H9 (cell line): ENCODE measurements at regions not wholly inside any gene's neighbourhood (a gene's known extent, or its start where the extent isn't known, plus 50 kb on each side); places are given as distances from the start of the nearest gene placed in this dataset.

Source experiments
- DNase-seq: peaks from one replicate; pipeline ENCODE4 v3.0.0-alpha.2; 2017
- H2AFZ ChIP-seq: one replicate; pipeline ENCODE4 v1.6.1; 2013; ENCODE audit warnings: mild to moderate bottlenecking, low read length, control low read depth, moderate library complexity
- H2AK5ac ChIP-seq: 2 replicates; pipeline ENCODE4 v1.6.1; 2013; ENCODE audit warnings: low read length, control low read depth, mixed read lengths; ENCODE audit not compliant: insufficient read length
- H2BK120ac ChIP-seq: one replicate; pipeline ENCODE4 v1.6.1; 2013; ENCODE audit warnings: low read depth, mild to moderate bottlenecking, low read length, control low read depth, inconsistent platforms; ENCODE audit not compliant: poor library complexity, severe bottlenecking
- H2BK12ac ChIP-seq: 2 replicates; pipeline ENCODE4 v1.6.1; 2013; ENCODE audit warnings: low read length, control low read depth, mixed read lengths, low read depth; ENCODE audit not compliant: insufficient read length
- H2BK15ac ChIP-seq: 2 replicates; pipeline ENCODE4 v1.6.1; 2013; ENCODE audit warnings: low read depth, low read length, control low read depth
- H2BK20ac ChIP-seq: one replicate; pipeline ENCODE4 v1.6.1; 2013; ENCODE audit warnings: low read depth, mild to moderate bottlenecking, low read length, control low read depth, inconsistent platforms; ENCODE audit not compliant: poor library complexity, severe bottlenecking
- H2BK5ac ChIP-seq: 2 replicates; pipeline ENCODE4 v1.6.1; 2013; ENCODE audit warnings: low read length, control low read depth, mixed read lengths; ENCODE audit not compliant: insufficient read length
- H3K14ac ChIP-seq: 2 replicates; pipeline ENCODE4 v1.6.1; 2013; ENCODE audit warnings: low read length, control low read depth; ENCODE audit not compliant: insufficient read depth
- H3K18ac ChIP-seq: 2 replicates; pipeline ENCODE4 v1.6.1; 2013; ENCODE audit warnings: low read depth, mild to moderate bottlenecking, mixed read lengths, low read length, control low read depth; ENCODE audit not compliant: insufficient read length
- H3K23ac ChIP-seq: 2 replicates; pipeline ENCODE4 v1.6.1; 2013; ENCODE audit warnings: low read length, control low read depth, mixed read lengths, low read depth; ENCODE audit not compliant: insufficient read length
- H3K23me2 ChIP-seq: 2 replicates; pipeline ENCODE4 v1.6.1; 2013; ENCODE audit warnings: low read depth, mild to moderate bottlenecking, mixed read lengths, low read length, control low read depth; ENCODE audit not compliant: insufficient read length, poor library complexity, severe bottlenecking
- H3K27ac ChIP-seq: 2 replicates; pipeline ENCODE4 v1.5.1; 2013; ENCODE audit warnings: low read length, control low read depth, mixed read lengths, low read depth; ENCODE audit not compliant: insufficient read length
- H3K27me3 ChIP-seq: 2 replicates; pipeline ENCODE4 v1.6.1; 2013; ENCODE audit warnings: low read length, control low read depth, inconsistent platforms; ENCODE audit not compliant: insufficient read depth
- H3K4ac ChIP-seq: 2 replicates; pipeline ENCODE4 v1.6.1; 2013; ENCODE audit warnings: low read depth, mild to moderate bottlenecking, control low read depth, inconsistent platforms, low read length, moderate library complexity
- H3K4me1 ChIP-seq: 2 replicates; pipeline ENCODE4 v1.6.1; 2013; ENCODE audit warnings: low read length, control low read depth, inconsistent platforms; ENCODE audit not compliant: insufficient read depth
- H3K4me2 ChIP-seq: 2 replicates; pipeline ENCODE4 v1.6.1; 2013; ENCODE audit warnings: low read length, control low read depth, mixed read lengths; ENCODE audit not compliant: insufficient read length, insufficient read depth
- H3K56ac ChIP-seq: 2 replicates; pipeline ENCODE4 v1.6.1; 2013; ENCODE audit warnings: low read depth, mild to moderate bottlenecking, mixed read lengths, low read length, control low read depth; ENCODE audit not compliant: insufficient read length
- H3K79me1 ChIP-seq: 2 replicates; pipeline ENCODE4 v1.6.1; 2013; ENCODE audit warnings: low read depth, mild to moderate bottlenecking, moderate library complexity, low read length, control low read depth, inconsistent platforms; ENCODE audit not compliant: insufficient read depth, poor library complexity, severe bottlenecking
- H3K79me2 ChIP-seq: 2 replicates; pipeline ENCODE4 v1.6.1; 2013; ENCODE audit warnings: low read length, control low read depth, inconsistent platforms; ENCODE audit not compliant: insufficient read depth
- H3K9ac ChIP-seq: 2 replicates; pipeline ENCODE4 v1.6.1; 2013; ENCODE audit warnings: low read length, control low read depth, mixed read lengths; ENCODE audit not compliant: insufficient read length; ENCODE audit errors: extremely low read depth
- H3K9me3 ChIP-seq: one replicate; pipeline ENCODE4 v1.6.1; 2013; ENCODE audit warnings: low read depth, low read length, inconsistent platforms; ENCODE audit not compliant: control insufficient read depth
- H3T11ph ChIP-seq: one replicate; pipeline ENCODE4 v1.6.1; 2013; ENCODE audit warnings: mild to moderate bottlenecking, low read length, control low read depth, inconsistent platforms
- H4K20me1 ChIP-seq: one replicate; pipeline ENCODE4 v1.6.1; 2013; ENCODE audit not compliant: control insufficient read depth, insufficient read length, insufficient read depth
- H4K5ac ChIP-seq: 2 replicates; pipeline ENCODE4 v1.6.1; 2013; ENCODE audit warnings: low read depth, mild to moderate bottlenecking, mixed read lengths, low read length, control low read depth; ENCODE audit not compliant: insufficient read length
- H4K8ac ChIP-seq: replicated peaks from 2 replicates; pipeline ENCODE4 v1.6.1; 2013; ENCODE audit warnings: low read length, control low read depth, mixed read lengths, low read depth; ENCODE audit not compliant: insufficient read length
- H4K91ac ChIP-seq: 2 replicates; pipeline ENCODE4 v1.6.1; 2013; ENCODE audit warnings: low read depth, mild to moderate bottlenecking, moderate library complexity, mixed read lengths, low read length, control low read depth; ENCODE audit not compliant: insufficient read length
- H3K27ac Mint-ChIP-seq, 3 experiments: 2 replicates in 2 of 3; 3 replicates in 1 of 3; pipeline ENCODE4 v1.8.0; 2020 to 2021; ENCODE audit warnings: mixed read lengths in 3 of 3, mild to moderate bottlenecking in 1 of 3, moderate library complexity in 1 of 3
- H3K27me3 Mint-ChIP-seq: 2 replicates; pipeline ENCODE4 v1.8.0; 2021; ENCODE audit warnings: low read depth, mild to moderate bottlenecking, moderate library complexity, mixed read lengths
- H3K36me3 Mint-ChIP-seq, 3 experiments: 2 replicates in 2 of 3; 3 replicates in 1 of 3; pipeline ENCODE4 v1.8.0; 2020 to 2021; ENCODE audit warnings: low read depth in 3 of 3, mixed read lengths in 3 of 3; ENCODE audit not compliant: insufficient read depth in 1 of 3
- H3K4me1 Mint-ChIP-seq, 2 experiments: 2 replicates each; pipeline ENCODE4 v1.8.0; 2020; ENCODE audit warnings: mixed read lengths in 2 of 2
- H3K4me3 Mint-ChIP-seq, 2 experiments: 2 replicates in 1 of 2; 3 replicates in 1 of 2; pipeline ENCODE4 v1.8.0; 2020 to 2021; ENCODE audit warnings: mild to moderate bottlenecking in 2 of 2, mixed read lengths in 2 of 2, moderate library complexity in 1 of 2
- H3K9me3 Mint-ChIP-seq, 2 experiments: 2 replicates in 1 of 2; 3 replicates in 1 of 2; pipeline ENCODE4 v1.8.0; 2020; ENCODE audit warnings: mild to moderate bottlenecking in 2 of 2, mixed read lengths in 2 of 2, moderate library complexity in 1 of 2
- CTCF ChIP-seq: fragments of 200-600 bp; sonication (generic); conservative IDR thresholded peaks from 3 replicates; pipeline ENCODE4 v1.8.0; 2021; ENCODE audit warnings: antibody characterized with exemption, mild to moderate bottlenecking
- WGBS: extraction: QIAGEN DNeasy Blood & Tissue Kit; methylation state at CpG from one replicate; pipeline ENCODE4 v1.1.7; 2013; ENCODE audit warnings: missing lambda C conversion rate, low lambda C conversion rate, mixed read lengths; ENCODE audit not compliant: insufficient read length; ENCODE audit errors: extremely low coverage; 5-methylcytosine and 5-hydroxymethylcytosine counted together

- Histone ChIP-seq H3K56ac (no peak overlapping the region), H3K23ac (no peak overlapping the region), H2BK5ac (no peak overlapping the region), H2BK15ac (no peak overlapping the region), H3K14ac (no peak overlapping the region), H4K8ac (no peak overlapping the region), H3K4me1 (no peaks in the 10 kb centered on the region), H2AK5ac (no peak overlapping the region), H3K79me1 (no peaks in the 10 kb centered on the region), H3K9ac (no peak overlapping the region), H2BK120ac (no peak overlapping the region), H4K20me1 (no peaks in the 10 kb centered on the region), H3K4me2 (no peak overlapping the region), H2BK12ac (no peak overlapping the region), H3K9me3 (no peaks in the 10 kb centered on the region), H3K27ac (no peak overlapping the region), H3K27me3 (no peaks in the 10 kb centered on the region), H4K5ac (no peak overlapping the region), H3T11ph (no peak overlapping the region), H3K79me2 (no peaks in the 10 kb centered on the region), H2BK20ac (no peak overlapping the region), H2AFZ (no peak overlapping the region), H4K91ac (no peak overlapping the region), H3K18ac (no peak overlapping the region), H3K4ac (no peak overlapping the region), H3K23me2 (no peaks in the 10 kb centered on the region)
- Mint-ChIP-seq H3K36me3 (no peaks in the 10 kb centered on the region; a peak in 1 of 7 replicates), H3K4me3 (no peak overlapping the region), H3K27me3 (no peaks in the 10 kb centered on the region), H3K27ac (no peak overlapping the region), H3K9me3 (no peaks in the 10 kb centered on the region), H3K4me1 (no peaks in the 10 kb centered on the region)
- no peak for DNase-seq
- no CpG with 5 or more reads among the region's 3 CpGs for whole genome bisulfite sequencing
- TF ChIP-seq CTCF = no peak
Observed at GRCh38 chr9:107093365-107094060, 189.6 kb upstream of the RAD23B start.
